Breast epithelium (tissue), 3 donors: ENCODE measurements at regions not wholly inside any gene's neighbourhood (a gene's known extent, or its start where the extent isn't known, plus 50 kb on each side); places are given as distances from the start of the nearest gene placed in this dataset.

Experiments
- CTCF ChIP-seq, 3 donors: fragments of 450-650 bp; IDR thresholded peaks; one replicate each; pipeline ENCODE4 v1.5.1; 2016 to 2017; ENCODE audit warnings: antibody characterized with exemption in 3 of 3, mild to moderate bottlenecking in 3 of 3, moderate library complexity in 3 of 3
- POLR2A ChIP-seq: fragments of 450-650 bp; IDR thresholded peaks from one replicate; pipeline ENCODE4 v1.6.1; 2016; ENCODE audit warnings: antibody characterized with exemption, mild to moderate bottlenecking, moderate library complexity

GRCh38 chr11:21931436-21932101 is 261.3 kb upstream of the ANO5 start:
- TF ChIP-seq CTCF (IDR thresholded peaks at IDR 0.05) (no peak), POLR2A (no peak)
